T-helper 17 cell (primary cell): ENCODE measurements at regions not wholly inside any gene's neighbourhood (a gene's known extent, or its start where the extent isn't known, plus 50 kb on each side); places are given as distances from the start of the nearest gene placed in this dataset.

Source experiments
- ATAC-seq: fragments of 150-1000 bp; cut with Tn5 transposase; 2 replicates; pipeline ENCODE4 v1.10.0; 2021; ENCODE audit warnings: mild to moderate bottlenecking, moderate library complexity
- DNase-seq, 3 donors: peaks; one replicate each; pipeline versions ENCODE4 v3.0.0 to v3.0.0-alpha.2; 2020 to 2021
- H3K9me3 ChIP-seq: one replicate; pipeline ENCODE4 v1.7.0; 2013; ENCODE audit warnings: low read length, mild to moderate bottlenecking; ENCODE audit not compliant: control insufficient read depth, poor library complexity, severe bottlenecking
- H3K27ac Mint-ChIP-seq: one replicate; pipeline ENCODE4 v1.8.0; 2022; ENCODE audit warnings: mild to moderate bottlenecking, moderate library complexity, mixed read lengths
- H3K27me3 Mint-ChIP-seq: one replicate; pipeline ENCODE4 v1.8.0; 2022; ENCODE audit warnings: mixed read lengths
- H3K36me3 Mint-ChIP-seq: one replicate; pipeline ENCODE4 v1.8.0; 2022; ENCODE audit warnings: low read depth, mixed read lengths
- H3K4me1 Mint-ChIP-seq: one replicate; pipeline ENCODE4 v1.8.0; 2022; ENCODE audit warnings: mild to moderate bottlenecking, mixed read lengths
- H3K4me3 Mint-ChIP-seq: one replicate; pipeline ENCODE4 v1.8.0; 2022; ENCODE audit warnings: mild to moderate bottlenecking, moderate library complexity, mixed read lengths

DNA sequence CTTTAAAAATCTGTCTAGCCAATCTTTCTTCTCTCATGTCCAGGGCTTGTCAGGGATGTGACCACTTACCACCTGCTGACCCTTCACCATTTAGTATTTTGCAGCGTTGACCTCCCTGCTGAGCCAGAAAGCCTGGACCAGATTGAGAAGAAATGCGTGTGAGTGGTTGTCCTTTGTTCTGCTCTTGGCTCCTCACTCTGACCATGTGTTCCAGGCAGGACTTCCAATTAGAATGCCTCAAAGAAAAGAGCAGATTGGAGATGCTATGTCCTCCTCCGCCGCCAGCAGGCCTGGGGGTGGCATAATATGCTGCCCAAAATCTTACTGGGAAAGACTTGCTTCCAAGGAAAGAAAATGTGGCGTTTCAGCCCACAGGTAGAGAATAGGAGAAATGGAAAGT lies 894.1 kb downstream of the SLC4A3 start:
- no peak overlapping the region for H3K4me3 Mint-ChIP-seq
- H3K4me1 Mint-ChIP-seq: no peaks in the 10 kb centered on the region
- H3K9me3 ChIP-seq: no peaks in the 10 kb centered on the region
- ATAC-seq (no peak), DNase-seq (no peak)
- H3K27me3 Mint-ChIP-seq: peaks cover 4% of the 10 kb centered on the region
- no peaks in the 10 kb centered on the region for H3K36me3 Mint-ChIP-seq
- no peak overlapping the region for H3K27ac Mint-ChIP-seq

DNA sequence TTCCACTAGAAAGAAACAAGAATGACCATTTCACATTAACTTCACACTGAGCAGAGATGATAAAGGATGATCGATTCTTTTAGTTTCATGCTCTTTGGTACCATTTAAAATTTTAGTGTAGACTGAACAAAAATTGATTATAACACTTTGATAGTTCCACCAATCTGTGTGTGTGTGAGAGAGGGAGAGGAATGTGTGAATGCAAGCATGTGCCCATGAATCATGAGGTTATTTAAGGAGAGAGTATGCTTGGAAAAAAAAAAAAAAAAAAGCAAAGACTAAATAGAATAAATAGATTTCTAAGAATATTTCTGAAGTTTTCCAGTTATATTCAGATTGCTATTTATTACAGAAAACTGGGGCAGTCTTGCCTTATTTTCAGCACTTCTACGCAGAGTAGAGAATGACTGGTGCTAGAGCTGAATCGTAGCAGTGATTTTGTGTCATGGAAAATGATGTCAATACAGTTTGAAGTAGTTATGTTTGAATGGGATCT lies 900.8 kb downstream of the SLC4A3 start:
- ATAC-seq (no peak), DNase-seq (no peak)
- Mint-ChIP-seq H3K27me3 (no peaks in the 10 kb centered on the region), H3K36me3 (no peaks in the 10 kb centered on the region), H3K4me1 (no peaks in the 10 kb centered on the region), H3K4me3 (no peak overlapping the region), H3K27ac (no peak overlapping the region)
- no peaks in the 10 kb centered on the region for H3K9me3 ChIP-seq

GRCh38 chr2:220531216-220531615 lies 903.8 kb downstream of the SLC4A3 start:
- Mint-ChIP-seq H3K4me1 (no peaks in the 10 kb centered on the region), H3K36me3 (no peaks in the 10 kb centered on the region), H3K27ac (no peak overlapping the region), H3K27me3 (no peaks in the 10 kb centered on the region), H3K4me3 (no peak overlapping the region)
- DNase-seq (no peak), ATAC-seq (no peak)
- no peaks in the 10 kb centered on the region for H3K9me3 ChIP-seq

DNA sequence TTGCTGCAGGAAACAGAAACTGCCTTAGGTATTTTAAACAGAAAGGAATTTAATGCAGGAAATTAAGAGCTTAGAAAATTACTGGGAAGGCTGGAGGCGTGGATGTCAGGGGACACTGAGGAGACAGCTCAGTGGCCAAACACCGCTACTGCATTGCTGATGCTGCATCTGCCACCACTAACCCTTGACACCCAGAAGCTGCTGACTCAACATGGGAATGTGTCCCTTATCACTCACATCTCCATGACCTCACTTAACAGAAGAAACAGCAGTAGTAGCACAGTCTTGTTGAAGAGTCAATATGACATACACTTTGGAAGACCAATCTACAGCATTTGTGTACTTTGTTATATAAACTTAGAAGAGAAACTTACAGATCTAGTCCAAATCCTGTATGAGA lies 906.1 kb downstream of the SLC4A3 start:
- Mint-ChIP-seq H3K27me3 (no peaks in the 10 kb centered on the region), H3K4me1 (no peaks in the 10 kb centered on the region), H3K4me3 (no peak overlapping the region), H3K36me3 (no peaks in the 10 kb centered on the region), H3K27ac (no peak overlapping the region)
- no peak for DNase-seq
- no peak for ATAC-seq
- H3K9me3 ChIP-seq: no peaks in the 10 kb centered on the region

- Mint-ChIP-seq H3K36me3 (no peaks in the 10 kb centered on the region), H3K27me3 (no peaks in the 10 kb centered on the region), H3K27ac (no peak overlapping the region), H3K4me3 (no peak overlapping the region), H3K4me1 (no peaks in the 10 kb centered on the region)
- H3K9me3 ChIP-seq: no peaks in the 10 kb centered on the region
- DNase-seq: no peak
- no peak for ATAC-seq
These were observed 912.1 kb downstream of the SLC4A3 start for GRCh38 chr2:220539481-220539880.

- Mint-ChIP-seq H3K4me1 (no peaks in the 10 kb centered on the region), H3K27me3 (no peaks in the 10 kb centered on the region), H3K27ac (no peak overlapping the region), H3K36me3 (no peaks in the 10 kb centered on the region), H3K4me3 (no peak overlapping the region)
- ATAC-seq: no peak
- DNase-seq: no peak
- H3K9me3 ChIP-seq: no peaks in the 10 kb centered on the region
These were observed 916.6 kb downstream of the SLC4A3 start for GRCh38 chr2:220544049-220544448.

- H3K4me1 Mint-ChIP-seq: no peaks in the 10 kb centered on the region
- DNase-seq: no peak
These were observed 923.7 kb downstream of the SLC4A3 start for GRCh38 chr2:220550995-220551700.

GRCh38 chr2:220552790-220553535 lies 925.5 kb downstream of the SLC4A3 start:
- no peak overlapping the region for H3K4me3 Mint-ChIP-seq
- H3K27me3 Mint-ChIP-seq: no peaks in the 10 kb centered on the region
- no peaks in the 10 kb centered on the region for H3K4me1 Mint-ChIP-seq
- ATAC-seq (no peak), DNase-seq (no peak)
- H3K27ac Mint-ChIP-seq: no peak overlapping the region
- no peaks in the 10 kb centered on the region for H3K36me3 Mint-ChIP-seq
- no peaks in the 10 kb centered on the region for H3K9me3 ChIP-seq

More at GRCh38 chr2:220550995-220551700, 923.7 kb downstream of the SLC4A3 start:
- H3K27ac Mint-ChIP-seq: no peak overlapping the region
- no peaks in the 10 kb centered on the region for H3K9me3 ChIP-seq
- ATAC-seq: no peak
- no peaks in the 10 kb centered on the region for H3K36me3 Mint-ChIP-seq
- no peaks in the 10 kb centered on the region for H3K27me3 Mint-ChIP-seq
- H3K4me3 Mint-ChIP-seq: no peak overlapping the region

GRCh38 chr2:220555961-220556630 lies 928.7 kb downstream of the SLC4A3 start:
- no peak for ATAC-seq
- no peak overlapping the region for H3K4me3 Mint-ChIP-seq
- no peaks in the 10 kb centered on the region for H3K36me3 Mint-ChIP-seq
- H3K9me3 ChIP-seq: no peaks in the 10 kb centered on the region
- no peak for DNase-seq
- no peaks in the 10 kb centered on the region for H3K27me3 Mint-ChIP-seq
- no peaks in the 10 kb centered on the region for H3K4me1 Mint-ChIP-seq
- no peak overlapping the region for H3K27ac Mint-ChIP-seq

GRCh38 chr2:220556658-220557057 lies 929.2 kb downstream of the SLC4A3 start:
- Mint-ChIP-seq H3K27me3 (no peaks in the 10 kb centered on the region), H3K36me3 (no peaks in the 10 kb centered on the region)

DNA sequence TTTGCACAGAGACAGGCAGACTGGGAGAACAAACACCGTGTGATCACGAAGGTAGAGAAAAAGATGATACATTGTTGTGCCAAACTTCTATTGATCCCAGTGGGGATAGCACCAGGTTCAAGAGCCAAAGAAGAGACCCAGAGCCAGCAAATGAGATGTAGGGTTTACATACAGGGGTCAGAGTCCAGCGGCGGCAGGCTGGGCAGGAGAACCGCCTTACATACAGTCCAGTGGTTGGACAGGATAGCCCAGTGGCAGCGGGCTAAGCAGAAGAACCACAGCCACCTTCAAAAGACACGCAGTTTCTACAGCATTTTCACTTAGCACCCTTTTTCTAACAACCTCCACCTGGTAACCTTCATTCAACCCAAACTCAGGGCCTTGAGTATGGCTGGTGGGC lies 932.8 kb downstream of the SLC4A3 start:
- H3K27me3 Mint-ChIP-seq: no peaks in the 10 kb centered on the region
- no peak overlapping the region for H3K4me3 Mint-ChIP-seq
- ATAC-seq (no peak), DNase-seq (no peak)
- H3K9me3 ChIP-seq: no peaks in the 10 kb centered on the region
- H3K36me3 Mint-ChIP-seq: no peaks in the 10 kb centered on the region
- no peaks in the 10 kb centered on the region for H3K4me1 Mint-ChIP-seq
- H3K27ac Mint-ChIP-seq: no peak overlapping the region

More at GRCh38 chr2:220556658-220557057, 929.2 kb downstream of the SLC4A3 start:
- ATAC-seq (no peak), DNase-seq (no peak)
- Mint-ChIP-seq H3K4me1 (no peaks in the 10 kb centered on the region), H3K27ac (no peak overlapping the region), H3K4me3 (no peak overlapping the region)
- H3K9me3 ChIP-seq: no peaks in the 10 kb centered on the region

- no peak overlapping the region for H3K27ac Mint-ChIP-seq
- ATAC-seq (no peak), DNase-seq (no peak)
- H3K9me3 ChIP-seq: no peaks in the 10 kb centered on the region
- H3K27me3 Mint-ChIP-seq: no peaks in the 10 kb centered on the region
- H3K36me3 Mint-ChIP-seq: no peaks in the 10 kb centered on the region
- H3K4me3 Mint-ChIP-seq: no peak overlapping the region
- H3K4me1 Mint-ChIP-seq: no peaks in the 10 kb centered on the region
These were observed 935.1 kb downstream of the SLC4A3 start for GRCh38 chr2:220562375-220563140.

DNA sequence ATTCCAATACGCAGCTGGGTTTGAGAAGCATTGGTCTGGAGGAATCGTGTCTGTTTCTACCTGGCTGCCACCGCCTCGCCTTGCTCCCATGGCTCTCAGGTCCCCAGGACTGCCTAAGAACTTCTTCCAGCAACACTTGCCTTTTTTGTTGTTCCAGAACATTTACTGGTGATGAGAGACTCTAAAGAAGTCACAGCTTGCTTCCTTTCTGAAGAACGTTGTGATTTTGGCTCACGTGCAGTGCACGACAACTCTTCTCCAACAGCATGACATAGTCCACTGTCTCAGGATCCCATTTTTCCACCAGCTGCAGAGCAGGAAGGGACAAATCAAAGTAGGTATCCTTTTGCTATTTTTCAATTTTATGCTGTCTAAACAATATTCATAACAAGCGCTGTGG lies 940.9 kb downstream of the SLC4A3 start:
- no peak overlapping the region for H3K27ac Mint-ChIP-seq
- no peak overlapping the region for H3K4me3 Mint-ChIP-seq
- H3K4me1 Mint-ChIP-seq: no peaks in the 10 kb centered on the region
- no peak for ATAC-seq
- no peaks in the 10 kb centered on the region for H3K36me3 Mint-ChIP-seq
- no peaks in the 10 kb centered on the region for H3K27me3 Mint-ChIP-seq
- no peaks in the 10 kb centered on the region for H3K9me3 ChIP-seq
- no peak for DNase-seq
